Epidermal melanocyte (primary cell): ENCODE measurements at regions not wholly inside any gene's neighbourhood (a gene's known extent, or its start where the extent isn't known, plus 50 kb on each side); places are given as distances from the start of the nearest gene placed in this dataset.
"Not testable (repeated sequence)": the region's sequence is repeated elsewhere in the genome, so short reads cannot be mapped to it uniquely, and the experiment has no call there.

Source experiments
- DNase-seq: peaks from one replicate; pipeline ENCODE4 v3.0.0; 2011; ENCODE audit warnings: low spot score; ENCODE audit not compliant: insufficient read length

- DNase-seq, result no peak
Observed at GRCh38 chr3:145368748-145369147, 792.2 kb downstream of the PLOD2 start.

- DNase-seq, result no peak
Observed at GRCh38 chr3:145370870-145371269, 790.1 kb downstream of the PLOD2 start.

GRCh38 chr3:145377301-145377700 is 783.7 kb downstream of the PLOD2 start:
- no peak for DNase-seq

- DNase-seq, result no peak
Observed at GRCh38 chr3:145383416-145383815, 777.6 kb downstream of the PLOD2 start.

GRCh38 chr3:145384307-145384706 is 776.7 kb downstream of the PLOD2 start:
- no peak for DNase-seq

GRCh38 chr3:145387211-145387610 is 773.8 kb downstream of the PLOD2 start:
- no peak for DNase-seq

GRCh38 chr3:145395421-145395820 is 765.6 kb downstream of the PLOD2 start:
- DNase-seq, result no peak

GRCh38 chr3:145411605-145412004 is 749.4 kb downstream of the PLOD2 start:
- no peak for DNase-seq

GRCh38 chr3:145417678-145418077 is 743.3 kb downstream of the PLOD2 start:
- DNase-seq, result no peak

- DNase-seq, result no peak
Observed at GRCh38 chr3:145422556-145422955, 738.4 kb downstream of the PLOD2 start.

- DNase-seq, result no peak
Observed at GRCh38 chr3:145427355-145427754, 733.6 kb downstream of the PLOD2 start.

- DNase-seq, result no peak
Observed at GRCh38 chr3:145429546-145429945, 731.4 kb downstream of the PLOD2 start.

GRCh38 chr3:145448436-145448835 is 712.5 kb downstream of the PLOD2 start:
- no peak for DNase-seq

GRCh38 chr3:145450018-145450682 is 710.8 kb downstream of the PLOD2 start:
- DNase-seq, result no peak

GRCh38 chr3:145457825-145458552 is 703.0 kb downstream of the PLOD2 start:
- no peak for DNase-seq

- not testable (repeated sequence) for DNase-seq
Observed at GRCh38 chr3:145459681-145460080, 701.3 kb downstream of the PLOD2 start.

- no peak for DNase-seq
Observed at GRCh38 chr3:145471976-145472375, 689.0 kb downstream of the PLOD2 start.

GRCh38 chr3:145482735-145483134 is 678.2 kb downstream of the PLOD2 start:
- DNase-seq, result not testable (repeated sequence)

GRCh38 chr3:145483992-145484391 is 677.0 kb downstream of the PLOD2 start:
- no peak for DNase-seq

- no peak for DNase-seq
Observed at GRCh38 chr3:145489011-145489410, 672.0 kb downstream of the PLOD2 start.

- no peak for DNase-seq
Observed at GRCh38 chr3:145490088-145491048, 670.6 kb downstream of the PLOD2 start.

GRCh38 chr3:145492456-145492855 is 668.5 kb downstream of the PLOD2 start:
- DNase-seq, result no peak
